ENCODE measurements at regions not wholly inside any gene's neighbourhood (a gene's known extent, or its start where the extent isn't known, plus 50 kb on each side); places are given as distances from the start of the nearest gene placed in this dataset.

GRCh38 chr2:122471753-122472152 lies 716.3 kb downstream of the TSN start:
- no peak for TF ChIP-seq CTCF (IDR thresholded peaks at IDR 0.05)
- H3K4me3 Mint-ChIP-seq, result no peak overlapping the region
- DNase-seq, result no peak
- no peaks in the 10 kb centered on the region for H3K4me1 Mint-ChIP-seq
- Histone ChIP-seq H3K27ac (ENCODE audit: low read depth in 1 of 2, low read length in 2 of 2) (no peak overlapping the region), H3K27me3 (ENCODE audit: control insufficient read depth in 2 of 2, insufficient read depth in 2 of 2, low read length in 2 of 2) (no peaks in the 10 kb centered on the region), H3K36me3 (replicated peaks in 1 of 2; ENCODE audit: control insufficient read depth in 1 of 2, insufficient read depth in 2 of 2, low read length in 2 of 2) (no peaks in the 10 kb centered on the region), H2AFZ (ENCODE audit: insufficient read depth, low read depth, low read length, poor library complexity, severe bottlenecking) (no peak overlapping the region), H3K4me2 (replicated peaks; ENCODE audit: extremely low read depth, low read length, poor library complexity, severe bottlenecking) (no peak overlapping the region), H3K9ac (ENCODE audit: insufficient read depth, low read length, poor library complexity, severe bottlenecking) (no peak overlapping the region), H3K79me2 (ENCODE audit: insufficient read depth, low read length) (no peaks in the 10 kb centered on the region), H3K9me3 (replicated peaks in 1 of 2; ENCODE audit: control insufficient read depth in 1 of 2, insufficient read depth in 1 of 2, low read length in 2 of 2) (no peaks in the 10 kb centered on the region), H3K4me3 (replicated peaks in 1 of 3; ENCODE audit: low read depth in 2 of 3, low read length in 3 of 3) (no peak overlapping the region), H3K4me1 (ENCODE audit: control insufficient read depth in 1 of 2, insufficient read depth in 2 of 2, low read length in 2 of 2) (no peaks in the 10 kb centered on the region), H4K20me1 (ENCODE audit: insufficient read depth, low read length) (no peaks in the 10 kb centered on the region)
- H3K9me3 Mint-ChIP-seq, result peaks cover 0 to 5% (median 3%) of the 10 kb centered on the region in 7 donors
- intact Hi-C loops (cut with micrococcal nuclease), result no loop called here
- no peak overlapping the region for H3K27ac Mint-ChIP-seq
- peaks cover 0 to 2% (median 0%) of the 10 kb centered on the region in 3 donors for H3K27me3 Mint-ChIP-seq (ENCODE audit: low read depth in 3 of 3)
- H3K36me3 Mint-ChIP-seq, result no peaks in the 10 kb centered on the region

- no peak for TF ChIP-seq CTCF (IDR thresholded peaks at IDR 0.05)
- Histone ChIP-seq H3K27ac (ENCODE audit: low read depth in 1 of 2, low read length in 2 of 2) (no peak overlapping the region), H3K9me3 (replicated peaks in 1 of 2; ENCODE audit: control insufficient read depth in 1 of 2, insufficient read depth in 1 of 2, low read length in 2 of 2) (no peaks in the 10 kb centered on the region), H3K9ac (ENCODE audit: insufficient read depth, low read length, poor library complexity, severe bottlenecking) (no peak overlapping the region), H3K79me2 (ENCODE audit: insufficient read depth, low read length) (no peaks in the 10 kb centered on the region), H3K27me3 (ENCODE audit: control insufficient read depth in 2 of 2, insufficient read depth in 2 of 2, low read length in 2 of 2) (no peaks in the 10 kb centered on the region), H3K4me2 (replicated peaks; ENCODE audit: extremely low read depth, low read length, poor library complexity, severe bottlenecking) (no peak overlapping the region), H3K4me3 (replicated peaks in 1 of 3; ENCODE audit: low read depth in 2 of 3, low read length in 3 of 3) (no peak overlapping the region), H3K4me1 (ENCODE audit: control insufficient read depth in 1 of 2, insufficient read depth in 2 of 2, low read length in 2 of 2) (no peaks in the 10 kb centered on the region), H2AFZ (ENCODE audit: insufficient read depth, low read depth, low read length, poor library complexity, severe bottlenecking) (no peak overlapping the region), H4K20me1 (ENCODE audit: insufficient read depth, low read length) (no peaks in the 10 kb centered on the region), H3K36me3 (replicated peaks in 1 of 2; ENCODE audit: control insufficient read depth in 1 of 2, insufficient read depth in 2 of 2, low read length in 2 of 2) (no peaks in the 10 kb centered on the region)
- Mint-ChIP-seq H3K4me1 (no peaks in the 10 kb centered on the region), H3K27me3 (ENCODE audit: low read depth in 3 of 3) (no peaks in the 10 kb centered on the region), H3K9me3 (peaks cover 0 to 11% (median 2%) of the 10 kb centered on the region in 7 donors), H3K36me3 (no peaks in the 10 kb centered on the region), H3K27ac (no peak overlapping the region), H3K4me3 (no peak overlapping the region)
- intact Hi-C loops (cut with micrococcal nuclease), result no loop called here
- DNase-seq, result no peak
- no CpG with 5 or more reads among the region's 2 CpGs for whole genome bisulfite sequencing (ENCODE audit: insufficient coverage)
Measured at GRCh38 chr2:122478117-122478516, 722.7 kb downstream of the TSN start.
